OCI-LY7 (cell line): ENCODE measurements at regions not wholly inside any gene's neighbourhood (a gene's known extent, or its start where the extent isn't known, plus 50 kb on each side); places are given as distances from the start of the nearest gene placed in this dataset.

ENCODE experiments used
- CTCF ChIP-seq: fragments of 200-600 bp; sonication (generic); conservative IDR thresholded peaks from 2 replicates; pipeline ENCODE4 v1.5.1; 2014; ENCODE audit warnings: mild to moderate bottlenecking, antibody characterized with exemption, low read length, moderate library complexity, mixed read lengths
- EZH2phosphoT487 ChIP-seq: fragments of 200-600 bp; sonication (generic); IDR thresholded peaks from 2 replicates; pipeline ENCODE4 v1.6.1; 2018; ENCODE audit warnings: low read depth, borderline replicate concordance, mild to moderate bottlenecking, mixed run types, antibody characterized with exemption, low read length, moderate library complexity, mixed read lengths

GRCh38 chr4:73340917-73341316, 63.2 kb upstream of the ALB start:
- TF ChIP-seq CTCF = no peak
- TF ChIP-seq EZH2phosphoT487 = no peak
